ENCODE measurements at regions not wholly inside any gene's neighbourhood (a gene's known extent, or its start where the extent isn't known, plus 50 kb on each side); places are given as distances from the start of the nearest gene placed in this dataset.
A peak's percentile ranks its signal among the peaks of the same experiment; 100 is the strongest.

- Histone ChIP-seq H3K27me3 (ENCODE audit: insufficient read depth, poor library complexity, severe bottlenecking) (no peaks in the 10 kb centered on the region), H3K4me3 (replicated peaks; ENCODE audit: insufficient read depth, low read length) (no peak overlapping the region), H3K27ac (replicated peaks) (no peak overlapping the region)
- no peak for DNase-seq (ENCODE audit: low read depth in 1 of 2, low spot score in 1 of 2)
- TF ChIP-seq CTCF (IDR thresholded peaks at IDR 0.05; ENCODE audit: insufficient read depth, low read length) (no peak), SPI1 (IDR thresholded peaks at IDR 0.05; ENCODE audit: borderline replicate concordance, low read depth) (no peak), POLR2AphosphoS5 (IDR thresholded peaks at IDR 0.05; ENCODE audit: low read depth) (no peak), GABPA (IDR thresholded peaks at IDR 0.05; ENCODE audit: low read depth) (no peak)
- TF ChIP-seq, protein P1, sequence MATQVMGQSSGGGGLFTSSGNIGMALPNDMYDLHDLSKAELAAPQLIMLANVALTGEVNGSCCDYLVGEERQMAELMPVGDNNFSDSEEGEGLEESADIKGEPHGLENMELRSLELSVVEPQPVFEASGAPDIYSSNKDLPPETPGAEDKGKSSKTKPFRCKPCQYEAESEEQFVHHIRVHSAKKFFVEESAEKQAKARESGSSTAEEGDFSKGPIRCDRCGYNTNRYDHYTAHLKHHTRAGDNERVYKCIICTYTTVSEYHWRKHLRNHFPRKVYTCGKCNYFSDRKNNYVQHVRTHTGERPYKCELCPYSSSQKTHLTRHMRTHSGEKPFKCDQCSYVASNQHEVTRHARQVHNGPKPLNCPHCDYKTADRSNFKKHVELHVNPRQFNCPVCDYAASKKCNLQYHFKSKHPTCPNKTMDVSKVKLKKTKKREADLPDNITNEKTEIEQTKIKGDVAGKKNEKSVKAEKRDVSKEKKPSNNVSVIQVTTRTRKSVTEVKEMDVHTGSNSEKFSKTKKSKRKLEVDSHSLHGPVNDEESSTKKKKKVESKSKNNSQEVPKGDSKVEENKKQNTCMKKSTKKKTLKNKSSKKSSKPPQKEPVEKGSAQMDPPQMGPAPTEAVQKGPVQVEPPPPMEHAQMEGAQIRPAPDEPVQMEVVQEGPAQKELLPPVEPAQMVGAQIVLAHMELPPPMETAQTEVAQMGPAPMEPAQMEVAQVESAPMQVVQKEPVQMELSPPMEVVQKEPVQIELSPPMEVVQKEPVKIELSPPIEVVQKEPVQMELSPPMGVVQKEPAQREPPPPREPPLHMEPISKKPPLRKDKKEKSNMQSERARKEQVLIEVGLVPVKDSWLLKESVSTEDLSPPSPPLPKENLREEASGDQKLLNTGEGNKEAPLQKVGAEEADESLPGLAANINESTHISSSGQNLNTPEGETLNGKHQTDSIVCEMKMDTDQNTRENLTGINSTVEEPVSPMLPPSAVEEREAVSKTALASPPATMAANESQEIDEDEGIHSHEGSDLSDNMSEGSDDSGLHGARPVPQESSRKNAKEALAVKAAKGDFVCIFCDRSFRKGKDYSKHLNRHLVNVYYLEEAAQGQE (IDR thresholded peaks at IDR 0.05; ENCODE audit: insufficient replicate concordance, low read depth), result no peak
Observed at GRCh38 chr12:91516695-91517047, 334.1 kb upstream of the DCN start.

DNA sequence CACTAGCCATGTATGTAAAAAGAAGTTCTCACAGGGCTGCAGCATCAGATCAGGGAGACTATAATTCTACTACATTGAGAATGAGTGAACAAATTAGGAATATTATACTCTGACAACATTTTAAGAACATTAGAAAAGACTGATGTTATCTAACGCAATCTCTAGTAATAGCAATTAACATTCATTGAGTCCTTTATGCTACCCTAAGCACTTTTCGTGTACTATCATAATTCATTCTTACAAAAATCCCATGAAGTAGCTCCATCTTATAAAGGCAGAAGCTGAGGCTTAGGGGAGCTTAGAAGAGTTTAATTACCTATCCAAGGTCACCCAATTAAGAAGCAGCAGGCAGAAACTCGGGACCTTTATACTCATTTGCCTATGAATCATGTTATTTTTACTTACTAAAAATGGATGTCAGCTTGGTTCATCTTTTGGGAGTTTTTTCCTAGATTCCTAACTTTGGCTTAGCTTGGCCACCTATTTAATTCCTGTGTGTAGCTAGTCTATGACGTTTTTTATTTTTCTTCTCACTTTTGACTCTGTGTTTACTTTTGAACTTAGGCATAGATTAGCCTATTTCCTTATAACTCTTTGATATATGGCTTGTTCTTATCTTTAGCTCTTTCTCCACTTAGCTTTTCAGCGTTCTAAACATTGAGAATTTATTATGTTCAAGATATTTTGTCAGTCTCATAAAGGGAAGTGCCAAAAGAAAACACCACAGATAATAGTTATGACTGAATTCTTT is 333.5 kb upstream of the DCN start:
- TF ChIP-seq SPI1 (IDR thresholded peaks at IDR 0.05; ENCODE audit: borderline replicate concordance, low read depth) (0 out of 2 replicates have a peak, but pooled peaks have one; percentile 22), GABPA (IDR thresholded peaks at IDR 0.05; ENCODE audit: low read depth) (no peak)
- H3K4me3 ChIP-seq (replicated peaks; ENCODE audit: insufficient read depth, low read length), result no peak overlapping the region
- no peak overlapping the region for H3K27ac ChIP-seq (replicated peaks)
- no peak for DNase-seq (ENCODE audit: low read depth in 1 of 2, low spot score in 1 of 2)
- H3K27me3 ChIP-seq (ENCODE audit: insufficient read depth, poor library complexity, severe bottlenecking), result no peaks in the 10 kb centered on the region

GRCh38 chr12:91513313-91513712 is 330.7 kb upstream of the DCN start:
- Histone ChIP-seq H3K27ac (replicated peaks) (no peak overlapping the region), H3K27me3 (ENCODE audit: insufficient read depth, poor library complexity, severe bottlenecking) (no peaks in the 10 kb centered on the region), H3K4me3 (replicated peaks; ENCODE audit: insufficient read depth, low read length) (no peak overlapping the region)
- TF ChIP-seq, protein P1 (IDR thresholded peaks at IDR 0.05; ENCODE audit: insufficient replicate concordance, low read depth), result no peak
- no peak for TF ChIP-seq CTCF (IDR thresholded peaks at IDR 0.05; ENCODE audit: insufficient read depth, low read length)
- no peak for DNase-seq (ENCODE audit: low read depth in 1 of 2, low spot score in 1 of 2)

DNA sequence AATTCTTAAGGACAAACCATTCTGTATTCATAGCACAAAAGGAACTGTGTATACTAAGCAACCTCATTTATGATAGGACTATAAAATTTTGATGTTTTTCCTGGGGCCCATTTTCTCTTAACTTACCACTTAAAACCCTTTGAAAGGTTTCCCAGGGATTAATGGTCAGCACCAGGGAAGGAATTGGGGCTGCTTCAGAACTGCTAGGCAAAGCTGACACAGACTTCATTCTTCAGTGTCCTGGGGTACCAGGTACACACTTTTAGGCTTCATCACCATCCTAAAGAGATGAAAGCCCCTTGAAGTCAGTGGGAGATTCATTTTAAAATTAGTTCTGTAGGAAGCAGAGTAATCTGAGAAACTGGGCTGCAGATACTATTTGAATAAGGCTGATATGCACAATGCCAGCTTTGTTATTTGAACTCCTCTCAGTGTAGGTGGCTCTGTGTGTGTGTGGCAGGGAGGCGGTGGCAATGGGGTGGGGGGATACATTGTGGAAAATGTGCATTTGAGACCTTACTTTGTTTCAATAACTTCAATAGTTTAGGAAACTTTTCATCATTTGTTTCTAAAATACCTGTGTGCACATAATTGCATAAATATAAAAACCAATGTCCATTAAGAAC is 329.3 kb upstream of the DCN start:
- no peak for TF ChIP-seq GABPA (IDR thresholded peaks at IDR 0.05; ENCODE audit: low read depth)
- TF ChIP-seq POLR2AphosphoS5 (IDR thresholded peaks at IDR 0.05; ENCODE audit: low read depth), result no peak
- no peak for TF ChIP-seq SPI1 (IDR thresholded peaks at IDR 0.05; ENCODE audit: borderline replicate concordance, low read depth)
- TF ChIP-seq, protein P1 (IDR thresholded peaks at IDR 0.05; ENCODE audit: insufficient replicate concordance, low read depth), result no peak
- no peak for TF ChIP-seq CTCF (IDR thresholded peaks at IDR 0.05; ENCODE audit: insufficient read depth, low read length)
- Histone ChIP-seq H3K27me3 (ENCODE audit: insufficient read depth, poor library complexity, severe bottlenecking) (no peaks in the 10 kb centered on the region), H3K27ac (replicated peaks) (no peak overlapping the region), H3K4me3 (replicated peaks; ENCODE audit: insufficient read depth, low read length) (no peak overlapping the region)
- DNase-seq (ENCODE audit: low read depth in 1 of 2, low spot score in 1 of 2), result no peak
